HG03354 (cell line): ENCODE measurements at regions not wholly inside any gene's neighbourhood (a gene's known extent, or its start where the extent isn't known, plus 50 kb on each side); places are given as distances from the start of the nearest gene placed in this dataset.
"Not testable (repeated sequence)": the region's sequence is repeated elsewhere in the genome, so short reads cannot be mapped to it uniquely, and the experiment has no call there.

ENCODE experiments used
- ATAC-seq: cut with Tn5 transposase; IDR thresholded peaks from one replicate; pipeline ENCODE4 v1.9.1; 2021; ENCODE audit warnings: mild to moderate bottlenecking; ENCODE audit not compliant: unreplicated experiment, poor library complexity, severe bottlenecking

DNA sequence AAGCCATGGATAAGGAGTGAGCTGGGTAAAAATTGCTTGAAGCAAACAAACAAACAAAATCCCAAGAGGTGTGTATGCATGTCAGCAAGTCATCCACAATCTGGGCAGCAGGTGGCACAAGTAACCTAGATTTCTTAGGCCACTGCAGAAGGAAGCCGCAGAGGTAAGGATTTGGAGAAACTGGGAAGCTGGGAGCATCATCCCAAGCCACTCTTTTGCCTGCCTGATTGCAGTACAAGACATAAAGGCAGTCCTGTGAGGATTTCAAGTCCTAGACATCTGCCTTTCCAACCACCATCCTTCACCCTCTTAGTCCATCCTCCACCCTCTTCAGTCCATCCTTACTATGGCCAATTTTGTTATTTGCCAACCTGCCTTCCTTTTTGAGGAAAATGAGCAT lies 67.2 kb upstream of the BMAL1 start:
- no peak for ATAC-seq

DNA sequence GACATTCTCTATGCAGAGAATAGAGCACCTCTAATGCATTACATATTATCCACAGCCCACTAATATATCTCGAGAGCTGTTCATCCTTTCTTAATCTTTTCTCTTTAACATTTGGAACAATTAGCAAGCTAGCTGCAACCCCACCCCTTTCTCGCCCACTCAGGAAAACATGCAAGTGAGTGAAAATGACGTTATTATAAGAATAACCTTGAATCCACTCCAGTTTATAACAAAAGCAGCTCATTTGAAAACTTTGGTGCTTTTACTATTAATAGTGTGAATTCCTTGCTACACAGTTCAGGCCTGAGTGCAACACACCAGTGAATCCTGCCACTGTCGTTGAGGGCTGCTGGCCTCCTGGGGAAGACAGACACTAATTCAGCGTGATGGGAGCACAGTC lies 63.3 kb upstream of the BMAL1 start:
- ATAC-seq = no peak

DNA sequence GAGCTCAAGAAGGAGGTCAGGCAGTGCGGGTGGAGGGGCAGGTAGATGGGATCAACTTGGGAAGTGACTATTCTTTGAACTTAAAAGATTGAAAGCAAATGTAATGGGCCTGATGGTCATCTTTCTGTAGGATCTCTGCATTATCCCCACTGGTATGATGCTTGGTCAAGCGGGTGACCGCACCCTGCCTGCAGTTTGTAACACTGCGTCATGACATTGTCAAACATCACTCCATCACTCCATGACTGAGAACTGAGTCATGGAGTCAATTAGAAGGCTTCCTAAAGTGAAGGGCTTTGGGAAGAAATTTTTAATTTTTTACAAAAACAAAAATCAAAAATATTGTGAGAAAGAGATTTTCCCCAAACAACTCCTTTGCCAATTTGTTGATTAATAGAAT lies 62.4 kb upstream of the BMAL1 start:
- no peak for ATAC-seq

DNA sequence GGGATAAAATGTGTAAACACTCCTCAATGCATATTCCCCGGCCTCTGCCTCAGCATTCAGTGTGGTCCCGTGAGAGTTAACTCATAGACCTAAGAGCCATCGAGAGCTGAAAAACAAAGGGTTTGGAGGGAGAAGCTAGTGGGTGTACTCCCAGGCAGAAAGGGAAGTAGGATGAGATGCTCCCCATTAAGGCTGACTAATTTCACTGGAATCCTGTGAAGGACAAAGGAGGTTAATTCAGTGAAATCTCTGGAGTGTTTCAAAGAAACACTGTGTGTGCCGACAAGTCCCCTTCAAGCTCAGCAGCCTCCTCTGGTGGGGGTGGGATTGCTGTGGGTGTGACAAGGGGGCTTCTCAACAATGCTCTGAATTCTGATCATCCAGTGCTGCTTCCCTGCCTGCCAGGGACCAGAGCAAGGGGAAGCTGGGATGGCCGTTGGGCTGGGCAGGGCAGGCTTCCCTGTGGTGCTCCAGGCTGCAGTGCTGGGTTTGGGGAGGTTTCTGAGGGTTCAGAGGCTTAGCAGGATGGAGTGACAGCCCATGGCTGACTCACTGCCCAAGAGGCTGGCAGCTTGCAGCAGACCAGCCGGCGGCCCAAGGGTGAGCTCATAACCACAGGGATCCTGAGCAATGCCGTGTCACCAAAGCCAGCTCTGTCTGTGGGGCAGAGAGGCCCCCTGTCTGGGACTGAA lies 61.4 kb upstream of the BMAL1 start:
- no peak for ATAC-seq

DNA sequence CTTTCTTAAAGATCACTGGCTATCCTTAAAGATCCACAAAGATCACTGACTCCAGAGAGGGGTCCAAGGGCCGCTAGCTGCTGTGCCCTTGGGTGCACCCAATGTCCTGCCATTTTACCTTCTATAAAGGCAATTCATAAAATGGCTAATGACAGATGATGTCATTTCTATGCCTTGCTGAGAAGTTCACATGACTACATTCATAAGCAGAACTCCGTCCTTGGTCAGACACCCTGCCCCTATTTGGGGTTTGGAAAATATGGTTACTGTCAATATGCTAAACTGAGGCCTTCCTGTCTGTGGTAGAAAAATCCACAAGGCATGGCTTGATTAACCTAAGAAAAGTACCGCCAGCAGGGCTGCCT lies 60.9 kb upstream of the BMAL1 start:
- no peak for ATAC-seq

DNA sequence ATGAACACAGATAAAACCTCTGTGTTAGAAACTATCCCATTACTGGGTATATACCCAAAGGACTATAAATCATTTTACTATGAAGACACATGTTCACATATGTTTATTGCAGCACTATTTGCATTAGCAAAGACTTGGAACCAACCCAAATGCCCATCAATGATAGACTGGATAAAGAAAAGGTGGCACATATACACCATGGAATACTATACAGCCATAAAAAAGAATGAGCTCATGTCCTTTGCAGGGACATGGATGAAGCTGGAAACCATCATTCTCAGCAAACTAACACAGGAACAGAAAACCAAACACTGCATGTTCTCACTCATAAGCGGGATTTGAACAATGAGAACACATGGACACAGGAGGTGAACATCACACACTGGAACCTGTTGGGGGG lies 58.9 kb upstream of the BMAL1 start:
- not testable (repeated sequence) for ATAC-seq

DNA sequence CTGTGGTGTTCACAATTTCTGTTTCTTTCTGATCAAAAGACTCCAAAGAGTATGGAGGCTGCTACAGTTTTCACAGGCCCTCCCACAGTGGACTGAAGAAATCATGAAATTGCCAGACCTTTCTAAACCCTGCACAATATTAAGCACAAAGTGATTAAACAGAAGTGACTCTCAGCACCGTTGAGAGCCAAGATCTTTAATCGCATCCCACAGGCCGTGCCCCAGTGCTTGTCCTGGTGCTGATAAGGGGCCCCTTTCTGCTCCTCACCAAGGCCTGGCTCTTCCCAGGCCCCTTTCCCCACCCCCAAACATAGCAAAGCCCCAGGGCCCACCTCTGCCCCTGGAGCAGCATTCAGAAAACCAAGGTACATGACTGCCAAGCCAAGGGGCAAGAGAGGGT lies 57.4 kb upstream of the BMAL1 start:
- no peak for ATAC-seq

DNA sequence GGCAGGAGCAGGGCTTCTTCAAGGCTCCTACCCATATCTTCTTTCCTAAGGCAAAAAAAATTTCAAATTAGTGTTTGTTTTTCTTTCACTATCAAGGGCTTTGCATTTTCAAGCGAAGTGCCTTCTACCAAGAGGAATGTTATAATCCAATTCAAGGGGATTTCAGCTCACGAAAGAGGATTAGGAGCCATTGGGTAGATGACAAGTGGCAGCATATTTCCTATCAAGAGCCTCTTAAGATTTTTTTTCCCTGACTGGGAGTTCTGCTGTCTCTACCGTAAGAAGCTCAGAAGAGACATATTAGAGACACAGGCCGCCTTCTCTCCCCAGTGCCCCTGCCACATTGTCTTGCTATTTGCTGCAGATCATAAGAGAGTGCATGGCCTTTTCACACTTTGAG lies 55.9 kb upstream of the BMAL1 start:
- ATAC-seq = no peak

DNA sequence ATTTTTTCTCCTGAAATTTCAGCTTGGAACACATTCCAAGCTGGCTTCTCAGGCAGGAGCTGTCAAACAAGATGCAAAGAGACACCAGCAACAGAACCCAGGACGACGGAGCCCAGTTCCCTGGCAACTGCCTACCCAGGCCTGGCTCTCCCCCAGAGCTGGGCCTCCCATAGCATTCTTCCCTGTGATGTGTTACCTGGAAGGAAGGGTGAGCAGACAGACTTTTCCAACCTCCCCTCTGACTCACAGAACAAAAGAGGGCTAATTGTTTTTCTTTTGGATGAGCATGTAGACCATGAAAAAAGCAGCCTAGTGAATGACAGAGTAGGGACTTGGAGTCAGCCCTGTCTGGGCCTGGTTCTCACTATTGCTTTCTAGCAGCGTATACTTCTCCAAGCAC lies 55.3 kb upstream of the BMAL1 start:
- no peak for ATAC-seq

DNA sequence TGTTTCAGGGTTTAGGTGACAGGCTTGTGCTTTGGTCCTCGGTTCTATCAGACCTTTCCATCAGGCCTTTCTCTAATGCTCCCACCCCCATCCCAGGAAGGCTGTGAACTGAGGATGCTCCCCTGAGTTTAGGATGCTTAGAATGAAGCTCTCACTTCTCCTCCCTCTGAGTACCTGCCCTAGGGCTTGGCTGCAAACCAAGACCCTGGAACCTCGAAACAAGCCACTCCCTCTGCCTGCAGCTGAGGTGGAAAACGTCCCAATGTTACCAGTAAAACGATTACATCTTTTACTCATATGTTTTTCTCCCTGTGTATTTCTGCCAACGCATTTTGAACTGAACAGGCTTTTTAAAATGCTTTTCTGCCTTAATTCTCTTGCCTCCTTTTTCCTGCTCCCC lies 54.5 kb upstream of the BMAL1 start:
- ATAC-seq = no peak

DNA sequence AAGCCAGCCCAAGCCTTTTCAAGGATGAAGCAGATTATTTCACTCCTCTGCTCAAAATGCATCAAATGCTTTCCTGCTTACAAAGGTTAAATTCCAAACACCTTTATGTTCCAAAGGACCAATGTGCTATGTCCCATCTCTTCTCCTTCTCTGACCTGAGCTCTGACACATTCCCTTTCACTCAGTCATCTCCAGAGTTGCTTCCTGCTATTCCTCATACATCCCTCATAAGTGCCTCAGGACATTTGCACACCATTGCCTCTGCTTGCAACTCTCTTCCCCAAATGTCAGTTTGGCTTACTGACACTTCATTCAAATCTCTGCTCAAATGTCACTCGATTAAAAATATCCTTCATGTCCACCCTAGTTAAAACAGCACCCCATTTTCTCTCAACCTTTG lies 53.3 kb upstream of the BMAL1 start:
- ATAC-seq = no peak

DNA sequence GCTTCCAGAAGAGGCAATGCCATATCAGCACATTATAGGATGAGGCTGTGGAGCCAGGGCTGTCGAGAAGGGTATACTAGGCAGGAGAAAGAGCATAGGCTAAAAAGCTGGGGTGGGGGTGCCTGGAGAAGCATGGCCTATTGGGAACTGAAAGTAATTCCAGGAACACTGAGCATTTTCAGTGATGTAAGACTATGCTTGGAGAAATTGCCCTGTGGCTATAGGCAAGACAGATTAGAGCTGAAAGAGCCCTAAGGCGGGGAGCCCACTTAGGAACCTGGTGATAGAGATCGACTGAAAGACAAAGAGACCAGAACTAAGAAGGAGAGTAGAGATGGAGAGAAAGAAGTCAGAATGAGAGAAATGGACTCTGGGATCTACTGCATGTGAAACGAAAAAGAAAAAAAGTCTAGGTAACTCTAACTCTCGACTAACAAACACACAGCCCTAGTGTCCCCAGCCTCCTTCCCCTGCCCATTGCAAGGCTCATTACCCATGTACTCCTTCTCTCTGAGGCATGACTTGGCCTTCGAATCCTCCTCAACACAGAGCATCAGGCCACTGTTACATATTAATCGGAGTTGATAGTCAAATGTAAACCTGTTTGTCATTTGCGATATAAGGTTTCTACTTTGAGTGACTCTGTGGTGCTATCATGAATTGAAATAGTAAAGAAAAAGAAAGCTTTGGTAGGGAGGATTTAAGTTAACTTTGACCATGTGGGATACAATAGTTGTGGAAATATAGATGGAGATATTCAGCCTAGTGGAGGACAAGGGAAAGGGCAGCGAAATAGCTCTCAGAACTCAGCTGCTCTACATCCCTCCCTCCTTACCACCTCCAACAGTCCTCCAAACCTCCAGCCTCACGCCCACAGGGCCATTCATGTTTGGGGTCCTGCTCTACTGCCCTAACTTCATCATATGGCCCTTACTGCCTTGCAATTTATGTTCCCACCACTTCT lies 52.3 kb upstream of the BMAL1 start:
- no peak for ATAC-seq

DNA sequence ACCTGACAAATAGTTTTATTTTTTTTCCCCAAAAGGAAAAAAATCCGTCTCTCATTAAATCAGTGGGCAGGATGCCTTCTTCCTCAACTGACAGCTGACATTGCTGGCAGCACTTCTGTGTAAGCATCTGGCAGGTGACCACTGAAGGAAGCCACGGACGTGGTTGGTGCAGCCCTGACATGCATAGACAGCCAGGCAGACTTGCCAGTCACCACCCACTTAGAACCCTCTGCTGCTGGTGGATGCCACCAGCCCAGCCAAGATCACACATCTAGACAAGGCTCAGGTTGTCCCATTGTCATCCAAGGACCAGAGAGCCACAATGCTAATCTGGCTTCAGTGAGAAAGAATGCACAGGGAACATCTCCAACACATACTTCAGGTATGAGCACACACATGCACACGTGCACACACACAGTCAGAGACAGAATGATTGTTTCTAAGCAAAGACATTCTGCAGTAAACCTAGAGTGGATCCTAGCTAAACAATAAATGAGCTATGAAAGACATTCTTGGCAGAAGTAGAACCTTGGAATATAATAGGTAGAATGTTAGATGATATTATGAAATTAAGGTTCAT lies 49.8 kb upstream of the BMAL1 start:
- ATAC-seq = no peak
